HG03439 (cell line): ENCODE measurements at regions not wholly inside any gene's neighbourhood (a gene's known extent, or its start where the extent isn't known, plus 50 kb on each side); places are given as distances from the start of the nearest gene placed in this dataset.
"Not testable (repeated sequence)": the region's sequence is repeated elsewhere in the genome, so short reads cannot be mapped to it uniquely, and the experiment has no call there.

Source experiments
- ATAC-seq: cut with Tn5 transposase; IDR thresholded peaks from one replicate; pipeline ENCODE4 v1.9.1; 2021; ENCODE audit warnings: mild to moderate bottlenecking, moderate library complexity; ENCODE audit not compliant: unreplicated experiment

DNA sequence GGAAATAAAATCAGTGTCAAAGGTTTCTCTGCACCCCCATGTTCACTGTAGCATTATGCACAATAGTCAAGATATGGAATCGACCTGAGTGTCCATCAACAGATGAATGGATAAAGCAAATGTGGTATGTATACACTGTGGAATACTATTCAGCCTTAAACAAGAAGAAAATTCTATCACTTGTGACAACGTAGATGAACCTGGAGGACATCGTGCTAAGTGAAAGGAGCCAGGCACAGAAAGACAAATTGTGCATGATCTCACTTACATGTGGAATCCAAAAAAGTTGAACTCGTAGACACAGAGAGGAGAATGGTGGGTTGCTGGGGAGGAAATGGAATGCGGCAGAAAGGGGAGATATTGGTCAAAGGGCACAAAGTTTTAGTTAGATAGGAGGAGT, 136.3 kb upstream of the ESR1 start:
- ATAC-seq: no peak

DNA sequence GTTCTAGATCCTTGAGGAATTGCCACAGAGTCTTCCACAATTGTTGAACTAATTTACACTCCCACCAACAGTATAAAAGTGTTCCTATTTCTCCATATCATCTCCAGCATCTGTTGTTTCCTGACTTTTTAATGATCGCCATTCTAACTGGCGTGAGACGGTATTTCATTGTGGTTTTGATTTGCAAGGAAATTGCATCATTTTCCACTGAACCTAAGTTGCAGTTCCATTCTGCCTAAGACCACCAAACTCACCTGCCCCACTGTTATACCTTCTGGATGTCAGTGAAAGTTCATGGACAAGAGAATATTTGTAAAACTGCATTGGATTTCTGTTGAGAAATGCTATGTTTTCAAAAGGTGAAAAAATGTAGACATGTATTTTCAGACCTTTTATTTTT, 132.9 kb upstream of the ESR1 start:
- ATAC-seq: no peak

GRCh38 chr6:151675746-151676459, 131.6 kb upstream of the ESR1 start:
- ATAC-seq: peak; percentile 88

DNA sequence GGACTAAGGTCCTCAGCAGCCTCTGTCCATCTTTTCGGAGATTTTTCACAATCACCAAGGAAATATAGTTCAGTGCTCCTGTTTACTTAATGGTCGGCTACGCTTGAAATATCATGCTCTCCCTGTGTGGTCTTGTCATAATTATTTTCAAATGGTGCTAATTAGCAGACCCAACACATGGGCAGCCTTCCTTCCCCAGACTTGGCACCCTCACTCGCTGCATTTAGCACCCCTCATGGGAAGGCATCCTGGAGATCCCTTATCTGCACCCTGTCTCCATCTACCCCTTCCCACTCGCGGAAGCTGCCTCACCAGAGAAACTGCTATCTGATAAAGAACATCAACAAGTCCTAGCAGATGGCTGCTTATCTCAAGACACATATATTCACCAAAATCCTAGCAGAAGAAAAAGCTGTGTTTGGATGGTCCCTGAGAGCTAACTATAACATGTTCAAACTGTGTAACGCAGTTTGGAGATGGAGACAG, 131.0 kb upstream of the ESR1 start:
- no peak for ATAC-seq

DNA sequence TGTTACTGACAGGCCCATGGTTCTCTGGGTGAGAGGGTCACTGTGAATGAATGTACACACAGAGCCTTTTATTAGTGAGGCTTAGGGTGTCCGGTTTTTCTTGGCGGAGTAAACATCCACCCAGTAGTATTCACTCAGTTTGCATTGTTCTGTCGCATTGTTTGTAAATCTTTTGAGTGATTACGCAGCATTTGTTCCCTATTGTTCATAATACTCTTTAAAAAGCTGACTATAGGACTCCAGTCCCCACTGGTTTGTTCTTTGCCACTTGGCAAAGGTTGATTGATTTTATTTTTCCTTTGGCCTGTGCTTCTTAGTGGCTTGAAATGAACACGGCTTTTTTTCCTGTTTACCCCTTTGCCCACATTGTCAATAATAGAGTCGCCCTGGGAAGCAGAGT, 130.1 kb upstream of the ESR1 start:
- ATAC-seq: no peak

DNA sequence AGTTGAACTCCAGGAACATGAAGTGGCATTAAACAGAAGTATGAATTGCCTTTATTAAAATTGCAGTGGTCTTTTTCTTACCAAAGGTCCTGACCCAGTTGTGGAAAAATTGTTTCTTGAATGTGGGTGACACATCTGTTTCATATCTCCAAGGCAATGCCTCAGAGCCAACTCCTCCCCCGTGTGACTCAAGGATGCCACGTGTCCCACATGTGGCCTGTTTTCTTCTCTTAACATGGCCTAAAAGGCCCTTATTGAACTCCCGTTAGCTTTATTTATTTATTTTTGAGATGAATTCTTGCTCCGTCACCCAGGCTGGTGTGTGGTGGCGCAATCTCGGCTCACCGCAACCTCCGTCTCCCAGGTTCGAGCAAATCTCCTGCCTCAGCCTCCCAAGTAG, 128.4 kb upstream of the ESR1 start:
- ATAC-seq: no peak

DNA sequence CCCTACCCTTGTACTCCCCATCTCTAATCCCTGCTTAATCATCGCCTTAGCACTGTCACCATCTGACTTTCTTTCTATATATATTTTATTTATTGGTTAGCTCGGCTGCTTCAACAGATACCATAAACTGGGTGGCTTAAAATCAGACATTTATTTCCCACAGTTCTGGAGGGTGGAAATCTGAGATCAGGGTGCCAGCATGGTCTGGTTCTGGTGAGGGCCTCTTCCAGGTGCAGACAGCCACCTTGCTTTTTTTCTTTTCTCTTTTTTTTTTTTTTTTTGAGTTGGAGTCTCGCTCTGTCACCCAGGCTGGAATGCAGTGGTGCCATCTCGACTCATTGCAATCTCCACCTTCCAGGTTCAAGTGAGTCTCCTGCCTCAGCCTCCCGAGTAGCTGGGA, 127.5 kb upstream of the ESR1 start:
- ATAC-seq: no peak

- no peak for ATAC-seq
These were observed 126.5 kb upstream of the ESR1 start for GRCh38 chr6:151680846-151681432.

DNA sequence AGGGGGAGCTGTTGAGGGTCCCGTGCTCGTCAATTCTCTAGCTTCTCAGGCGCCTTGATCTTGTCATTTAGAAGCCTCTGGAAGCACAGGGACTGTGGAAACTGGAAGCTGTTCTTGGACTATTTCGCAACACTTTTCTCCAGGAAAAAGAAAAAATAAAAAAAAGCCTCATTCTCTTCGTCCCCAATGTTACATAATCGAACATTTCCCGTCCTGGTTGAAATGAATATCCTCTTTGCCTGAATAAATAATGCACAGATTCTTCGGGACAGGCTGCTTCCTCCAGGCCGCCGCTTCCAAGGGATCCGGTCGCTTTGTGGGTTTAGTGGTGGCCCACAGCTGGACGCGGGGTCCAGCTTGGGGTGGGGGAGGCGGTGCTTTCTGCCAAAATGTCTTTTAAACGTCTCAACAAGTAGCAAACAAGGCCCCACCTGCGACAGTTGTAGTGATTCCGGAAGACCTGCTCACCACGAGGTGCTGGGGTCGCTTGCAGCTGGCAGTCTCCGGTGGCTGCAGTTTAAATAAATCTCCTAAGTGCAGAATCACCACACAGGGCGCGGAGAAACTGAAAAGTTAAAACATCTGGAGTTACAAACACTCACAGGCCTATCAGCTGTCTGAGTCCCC, 125.9 kb upstream of the ESR1 start:
- ATAC-seq: no peak

- no peak for ATAC-seq
These were observed 125.2 kb upstream of the ESR1 start for GRCh38 chr6:151682251-151682650.

DNA sequence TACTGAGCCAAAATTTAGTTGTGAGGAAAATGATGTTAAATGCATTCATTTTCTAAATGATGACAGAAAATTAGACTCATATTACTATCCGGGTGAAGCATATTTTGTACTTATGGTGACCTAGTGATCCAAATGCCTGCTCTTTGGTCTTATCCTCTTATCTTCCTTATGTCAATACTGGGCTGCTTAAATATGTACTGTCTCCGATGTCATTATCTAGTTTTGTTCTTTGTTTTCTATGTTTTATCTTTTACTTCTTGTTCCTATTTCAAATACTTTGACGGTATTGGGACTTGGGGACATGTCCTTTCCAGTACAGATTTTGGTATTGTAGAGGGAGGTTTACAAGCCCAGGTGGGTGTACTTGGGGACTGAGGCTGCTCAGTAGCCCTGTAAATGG, 124.6 kb upstream of the ESR1 start:
- ATAC-seq: no peak

- ATAC-seq: no peak
These were observed 124.1 kb upstream of the ESR1 start for GRCh38 chr6:151683381-151683780.

GRCh38 chr6:151689499-151690201, 117.8 kb upstream of the ESR1 start:
- ATAC-seq: no peak

DNA sequence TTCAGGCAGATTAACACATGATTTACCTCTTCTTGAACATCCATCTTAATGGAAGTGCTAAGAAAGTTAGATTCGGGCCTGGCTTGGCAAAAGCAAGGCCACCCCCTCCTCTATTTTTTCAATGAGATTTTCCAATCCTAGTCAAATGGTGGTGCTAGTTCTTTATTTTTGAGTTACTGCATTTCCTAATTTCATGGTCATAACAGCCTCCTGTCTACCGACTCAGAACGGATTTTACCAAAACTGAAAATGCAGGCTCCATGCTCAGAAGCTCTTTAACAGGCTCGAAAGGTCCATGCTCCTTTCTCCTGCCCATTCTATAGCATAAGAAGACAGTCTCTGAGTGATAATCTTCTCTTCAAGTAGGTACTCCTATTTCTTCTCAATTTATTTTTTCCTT, 117.2 kb upstream of the ESR1 start:
- peak; percentile 35 for ATAC-seq

DNA sequence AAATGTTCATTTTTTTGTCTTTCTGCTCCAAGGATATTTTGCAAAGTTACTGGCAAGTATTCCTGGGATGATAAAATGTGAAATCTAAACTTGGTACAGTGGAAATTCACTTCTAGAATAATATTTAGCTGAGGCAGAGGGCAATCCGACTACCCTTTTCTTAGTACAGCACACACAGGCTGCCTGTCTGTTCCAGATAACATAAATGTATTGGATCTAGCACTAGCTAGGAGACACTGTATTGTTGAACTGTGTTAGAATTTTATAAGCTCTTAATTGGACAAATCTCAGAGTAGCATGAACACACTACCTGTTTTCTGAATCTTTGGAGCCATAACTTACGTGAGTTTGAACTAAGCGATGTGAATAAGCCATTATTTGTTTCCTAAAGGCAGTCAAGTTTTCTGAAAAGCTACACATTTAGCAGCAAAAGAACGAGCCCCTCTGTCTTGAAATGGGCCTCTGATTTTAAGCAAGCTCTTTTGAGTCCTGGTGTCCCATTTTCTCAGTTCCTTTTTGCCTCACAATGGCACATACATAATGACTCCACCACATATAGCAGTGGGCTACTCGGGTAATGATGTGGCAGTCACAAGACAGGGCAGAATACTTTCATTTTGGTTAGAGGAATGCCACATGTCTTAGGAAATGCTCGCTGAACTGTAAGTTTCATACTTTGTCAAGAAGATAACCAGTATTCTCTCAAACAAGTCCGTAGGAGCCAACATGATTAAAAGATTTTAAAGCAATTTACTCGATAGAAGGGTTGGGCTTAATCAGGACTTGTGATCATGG, 116.5 kb upstream of the ESR1 start:
- ATAC-seq: peak; percentile 96

DNA sequence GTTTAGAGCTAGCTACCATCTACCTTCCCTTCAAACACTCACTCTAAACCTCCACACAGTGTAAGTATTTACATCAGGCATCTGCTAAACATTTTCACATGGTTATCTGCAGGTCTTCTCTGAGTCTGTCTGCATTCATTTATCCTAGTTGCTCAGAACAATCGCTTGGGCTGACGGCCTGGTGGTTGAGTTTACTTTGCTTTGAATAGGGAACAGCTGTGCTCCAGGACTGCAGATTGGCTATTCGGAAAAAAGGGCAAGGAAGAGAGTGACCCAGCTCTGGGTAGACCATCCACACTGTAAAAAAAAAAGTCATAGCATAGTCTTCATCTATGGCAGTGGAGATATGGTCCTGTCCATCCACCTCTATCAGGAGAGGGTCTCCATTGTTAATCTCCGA, 115.3 kb upstream of the ESR1 start:
- ATAC-seq: no peak

GRCh38 chr6:151693366-151693765, 114.1 kb upstream of the ESR1 start:
- ATAC-seq: no peak

DNA sequence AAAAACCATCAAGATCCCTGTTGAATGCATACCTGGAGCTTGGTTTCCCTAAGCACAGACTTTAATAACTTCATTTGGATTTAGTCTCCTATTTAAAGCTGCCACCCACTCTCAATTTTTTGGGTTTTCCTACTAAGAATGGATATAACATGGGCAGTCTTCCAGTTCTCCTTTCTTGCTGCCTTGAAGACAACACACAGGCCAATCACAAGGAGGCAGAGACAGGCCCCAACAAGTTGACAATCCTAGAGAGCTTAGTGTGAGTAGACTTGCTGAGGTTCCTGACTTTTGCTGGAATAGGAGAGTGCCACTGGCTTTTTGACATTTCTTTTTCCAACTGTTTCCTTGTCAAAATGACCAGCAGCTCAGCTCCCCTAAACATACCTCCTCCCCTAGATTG, 112.3 kb upstream of the ESR1 start:
- ATAC-seq: no peak

DNA sequence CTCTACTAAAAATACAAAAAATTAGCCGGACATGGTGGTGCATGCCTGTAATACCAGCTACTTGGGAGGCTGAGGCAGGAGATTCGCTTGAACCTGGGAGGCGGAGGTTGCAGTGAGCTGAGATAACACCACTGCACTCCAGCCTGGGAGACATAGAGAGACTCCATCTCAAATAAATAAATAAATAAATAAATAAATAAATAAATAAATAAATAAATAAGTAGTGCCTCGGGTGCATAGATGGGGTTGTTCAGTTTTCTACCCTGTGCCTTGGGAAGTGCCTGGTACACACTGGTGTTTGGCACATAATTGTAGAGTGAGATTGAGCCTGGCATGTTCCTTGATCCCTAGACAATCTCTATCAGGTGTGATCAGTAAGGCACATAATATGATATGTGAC, 111.2 kb upstream of the ESR1 start:
- not testable (repeated sequence) for ATAC-seq

- no peak for ATAC-seq
These were observed 108.4 kb upstream of the ESR1 start for GRCh38 chr6:151698931-151699700.
